Ascending aorta (tissue), 2 donors: ENCODE measurements at regions not wholly inside any gene's neighbourhood (a gene's known extent, or its start where the extent isn't known, plus 50 kb on each side); places are given as distances from the start of the nearest gene placed in this dataset.

Source experiments
- DNase-seq, 2 donors: peaks; one replicate each; pipeline ENCODE4 v3.0.0-alpha.2; 2019; ENCODE audit warnings: low spot score in 2 of 2
- H3K27ac ChIP-seq, 2 donors: fragments of 200-600 bp; sonication (generic); one replicate each; pipeline ENCODE4 v1.5.1; 2016 to 2017; ENCODE audit warnings: mild to moderate bottlenecking in 1 of 2
- H3K27me3 ChIP-seq: fragments of 200-600 bp; sonication (generic); one replicate; pipeline ENCODE4 v1.5.1; 2017
- H3K36me3 ChIP-seq, 2 donors: fragments of 200-600 bp; sonication (generic); one replicate each; pipeline ENCODE4 v1.5.1; 2016
- H3K4me1 ChIP-seq, 2 donors: fragments of 200-600 bp; sonication (generic); one replicate each; pipeline ENCODE4 v1.5.1; 2016 to 2017; ENCODE audit warnings: mild to moderate bottlenecking in 1 of 2
- H3K4me3 ChIP-seq, 2 donors: fragments of 200-600 bp; sonication (generic); one replicate each; pipeline ENCODE4 v1.5.1; 2016 to 2017; ENCODE audit warnings: mild to moderate bottlenecking in 1 of 2
- H3K9me3 ChIP-seq, 2 donors: fragments of 200-600 bp; sonication (generic); one replicate each; pipeline ENCODE4 v1.5.1; 2016
- CTCF ChIP-seq, 3 experiments: fragments of 200-600 bp in 2 of 3; fragments of 450-650 bp in 1 of 3; sonication (generic) in 2 of 3; IDR thresholded peaks; one replicate each; pipeline ENCODE4 v1.5.1; 2016 to 2019; ENCODE audit warnings: antibody characterized with exemption in 3 of 3, mild to moderate bottlenecking in 1 of 3, moderate library complexity in 1 of 3
- intact Hi-C: fragments of 100-400 bp; cut with DNase I; formaldehyde crosslinking; loops from one replicate; pipeline ENCODE4 v1.15.1; 2023

GRCh38 chr20:39097889-39098288 lies 135.7 kb downstream of the DHX35 start:
- no peaks in the 10 kb centered on the region for H3K9me3 ChIP-seq
- H3K4me1 ChIP-seq, result no peaks in the 10 kb centered on the region
- no peaks in the 10 kb centered on the region for H3K36me3 ChIP-seq
- no peak overlapping the region for H3K27ac ChIP-seq
- TF ChIP-seq CTCF (IDR thresholded peaks at IDR 0.05), result no peak
- intact Hi-C loops, result no loop called here
- DNase-seq, result no peak
- no peak overlapping the region for H3K4me3 ChIP-seq
- no peaks in the 10 kb centered on the region for H3K27me3 ChIP-seq

GRCh38 chr20:39095870-39096269 lies 133.7 kb downstream of the DHX35 start:
- Histone ChIP-seq H3K9me3 (no peaks in the 10 kb centered on the region), H3K27ac (no peak overlapping the region), H3K27me3 (no peaks in the 10 kb centered on the region), H3K4me3 (no peak overlapping the region), H3K36me3 (no peaks in the 10 kb centered on the region), H3K4me1 (no peaks in the 10 kb centered on the region)
- intact Hi-C loops, result no loop called here
- DNase-seq, result no peak
- TF ChIP-seq CTCF (IDR thresholded peaks at IDR 0.05), result no peak

GRCh38 chr20:39094391-39094790 lies 132.2 kb downstream of the DHX35 start:
- no peak overlapping the region for H3K4me3 ChIP-seq
- H3K4me1 ChIP-seq, result no peaks in the 10 kb centered on the region
- no peak for DNase-seq
- TF ChIP-seq CTCF (IDR thresholded peaks at IDR 0.05), result no peak
- no peaks in the 10 kb centered on the region for H3K9me3 ChIP-seq
- H3K27me3 ChIP-seq, result no peaks in the 10 kb centered on the region
- H3K36me3 ChIP-seq, result no peaks in the 10 kb centered on the region
- no peak overlapping the region for H3K27ac ChIP-seq
- intact Hi-C loops, result no loop called here

- Histone ChIP-seq H3K4me1 (no peaks in the 10 kb centered on the region), H3K9me3 (no peaks in the 10 kb centered on the region), H3K4me3 (no peak overlapping the region), H3K36me3 (no peaks in the 10 kb centered on the region), H3K27me3 (no peaks in the 10 kb centered on the region), H3K27ac (no peak overlapping the region)
- no peak for DNase-seq
- intact Hi-C loops, result no loop called here
- TF ChIP-seq CTCF (IDR thresholded peaks at IDR 0.05), result no peak
These were observed 130.7 kb downstream of the DHX35 start for GRCh38 chr20:39092733-39093410.

GRCh38 chr20:39090906-39091305 lies 128.8 kb downstream of the DHX35 start:
- intact Hi-C loops, result no loop called here
- TF ChIP-seq CTCF (IDR thresholded peaks at IDR 0.05), result no peak
- Histone ChIP-seq H3K4me3 (no peak overlapping the region), H3K36me3 (no peaks in the 10 kb centered on the region), H3K4me1 (no peaks in the 10 kb centered on the region), H3K27ac (no peak overlapping the region), H3K27me3 (no peaks in the 10 kb centered on the region), H3K9me3 (no peaks in the 10 kb centered on the region)
- no peak for DNase-seq

- no peak for TF ChIP-seq CTCF (IDR thresholded peaks at IDR 0.05)
- no peaks in the 10 kb centered on the region for H3K27me3 ChIP-seq
- no peaks in the 10 kb centered on the region for H3K9me3 ChIP-seq
- no peak for DNase-seq
- no peak overlapping the region for H3K27ac ChIP-seq
- no peaks in the 10 kb centered on the region for H3K36me3 ChIP-seq
- no peaks in the 10 kb centered on the region for H3K4me1 ChIP-seq
- no peak overlapping the region for H3K4me3 ChIP-seq
- intact Hi-C loops, result no loop called here
These were observed 127.7 kb downstream of the DHX35 start for GRCh38 chr20:39089797-39090196.
